HG02884 (cell line): ENCODE measurements at regions not wholly inside any gene's neighbourhood (a gene's known extent, or its start where the extent isn't known, plus 50 kb on each side); places are given as distances from the start of the nearest gene placed in this dataset.
"Not testable (repeated sequence)": the region's sequence is repeated elsewhere in the genome, so short reads cannot be mapped to it uniquely, and the experiment has no call there.

Source experiments
- ATAC-seq: cut with Tn5 transposase; IDR thresholded peaks from one replicate; pipeline ENCODE4 v1.9.1; 2021; ENCODE audit warnings: mild to moderate bottlenecking, moderate library complexity; ENCODE audit not compliant: unreplicated experiment

DNA sequence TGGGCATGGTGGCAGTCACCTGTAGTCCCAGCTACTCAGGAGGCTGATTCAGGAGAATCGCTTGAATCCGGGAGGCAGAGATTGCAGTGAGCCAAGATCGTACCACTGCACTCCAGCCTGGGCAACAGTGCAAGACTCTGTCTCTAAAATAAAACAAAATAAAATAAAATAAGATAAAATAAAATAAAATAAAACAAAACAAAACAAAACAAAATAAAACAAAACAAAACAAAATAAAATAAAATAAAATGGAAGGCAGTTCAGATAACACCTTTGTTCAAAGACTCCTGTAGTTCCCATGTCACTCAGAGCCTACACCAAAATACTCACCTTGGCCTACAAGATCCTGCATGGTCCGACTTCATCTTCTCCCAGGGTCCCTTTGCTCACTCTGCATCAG, 61.3 kb downstream of the SYF2 start:
- ATAC-seq, result not testable (repeated sequence)

DNA sequence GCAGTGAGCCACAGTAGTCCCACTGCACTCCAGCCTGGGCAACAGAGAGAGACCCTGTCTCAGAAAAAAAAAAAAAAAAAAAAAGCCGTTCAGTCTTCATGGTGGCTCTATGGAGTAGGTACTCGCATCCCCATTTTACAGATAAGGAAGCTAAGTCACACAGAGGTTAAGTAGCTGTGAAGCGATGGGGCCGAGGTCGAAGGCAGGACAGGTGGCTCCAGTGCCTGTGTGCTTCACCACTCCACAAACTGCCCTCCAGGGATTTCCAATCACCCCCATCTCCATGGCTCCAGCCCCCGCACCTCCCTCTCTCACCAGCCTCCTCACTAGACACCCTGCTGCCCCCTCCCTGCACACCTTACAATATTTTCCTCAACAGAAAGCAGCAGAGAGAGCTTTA, 61.9 kb downstream of the SYF2 start:
- ATAC-seq, result no peak

DNA sequence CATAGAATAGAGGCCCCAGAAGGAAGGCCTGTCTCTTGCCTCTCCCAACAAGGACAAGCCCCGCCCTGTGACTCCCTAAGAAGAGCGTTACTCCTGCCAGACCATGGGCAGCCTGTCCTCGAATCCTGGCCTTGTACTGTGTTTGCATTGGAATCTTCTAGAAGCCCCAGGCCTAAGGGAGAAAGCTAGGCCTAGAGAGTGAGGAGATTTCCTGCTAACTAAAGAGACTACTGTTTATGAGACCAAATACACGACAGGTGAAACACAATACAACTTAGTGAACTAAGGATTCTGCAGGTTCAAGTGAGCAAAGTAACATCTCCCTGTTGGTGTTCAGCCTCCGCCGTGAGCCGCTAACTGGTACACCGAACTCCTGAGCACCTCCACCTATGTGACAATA, 62.7 kb downstream of the SYF2 start:
- ATAC-seq, result no peak

- ATAC-seq, result no peak
Measured at GRCh38 chr1:25169168-25169567, 63.1 kb downstream of the SYF2 start.

DNA sequence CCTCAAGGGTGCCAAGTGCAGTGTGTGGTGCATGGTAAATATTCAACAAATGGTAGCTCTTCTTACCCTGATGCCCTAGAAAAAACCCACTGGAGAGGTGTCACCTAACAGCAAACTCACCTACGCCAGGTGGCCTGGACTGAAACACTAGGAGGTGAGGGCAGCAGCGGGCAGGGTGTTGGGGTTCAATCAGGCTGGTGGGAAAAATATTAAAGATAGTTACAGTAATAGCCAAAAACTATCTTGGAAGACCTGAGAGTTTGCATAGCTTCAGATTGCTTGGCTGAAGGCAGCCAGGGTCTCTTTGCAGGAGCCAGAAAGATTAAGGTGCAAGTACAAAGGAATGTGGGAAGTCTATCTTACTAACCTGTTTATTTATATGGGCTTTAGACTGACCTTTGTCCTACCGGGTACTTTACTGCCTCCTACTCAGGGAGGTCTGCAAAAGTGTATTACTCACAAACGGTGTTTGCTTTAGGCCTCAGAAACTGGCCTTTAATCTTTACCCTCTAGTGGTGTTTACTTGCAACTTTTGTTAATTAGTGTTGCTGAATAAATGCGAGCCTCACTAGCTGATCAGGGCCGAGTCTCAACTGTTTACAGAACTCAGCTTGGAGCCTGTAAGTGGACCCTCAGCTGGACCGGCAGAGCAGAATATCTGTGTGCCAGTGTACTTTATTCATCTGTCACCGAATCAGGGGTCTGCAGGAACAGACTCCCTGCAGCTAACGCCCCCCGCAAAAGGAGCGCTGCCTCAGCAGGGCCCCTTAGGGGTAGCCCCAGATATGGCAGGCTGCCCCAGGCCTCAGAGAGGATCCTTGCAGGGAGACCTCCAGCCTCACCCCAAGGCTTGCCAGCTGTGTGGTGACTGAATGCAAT, 63.9 kb downstream of the SYF2 start:
- no peak for ATAC-seq

DNA sequence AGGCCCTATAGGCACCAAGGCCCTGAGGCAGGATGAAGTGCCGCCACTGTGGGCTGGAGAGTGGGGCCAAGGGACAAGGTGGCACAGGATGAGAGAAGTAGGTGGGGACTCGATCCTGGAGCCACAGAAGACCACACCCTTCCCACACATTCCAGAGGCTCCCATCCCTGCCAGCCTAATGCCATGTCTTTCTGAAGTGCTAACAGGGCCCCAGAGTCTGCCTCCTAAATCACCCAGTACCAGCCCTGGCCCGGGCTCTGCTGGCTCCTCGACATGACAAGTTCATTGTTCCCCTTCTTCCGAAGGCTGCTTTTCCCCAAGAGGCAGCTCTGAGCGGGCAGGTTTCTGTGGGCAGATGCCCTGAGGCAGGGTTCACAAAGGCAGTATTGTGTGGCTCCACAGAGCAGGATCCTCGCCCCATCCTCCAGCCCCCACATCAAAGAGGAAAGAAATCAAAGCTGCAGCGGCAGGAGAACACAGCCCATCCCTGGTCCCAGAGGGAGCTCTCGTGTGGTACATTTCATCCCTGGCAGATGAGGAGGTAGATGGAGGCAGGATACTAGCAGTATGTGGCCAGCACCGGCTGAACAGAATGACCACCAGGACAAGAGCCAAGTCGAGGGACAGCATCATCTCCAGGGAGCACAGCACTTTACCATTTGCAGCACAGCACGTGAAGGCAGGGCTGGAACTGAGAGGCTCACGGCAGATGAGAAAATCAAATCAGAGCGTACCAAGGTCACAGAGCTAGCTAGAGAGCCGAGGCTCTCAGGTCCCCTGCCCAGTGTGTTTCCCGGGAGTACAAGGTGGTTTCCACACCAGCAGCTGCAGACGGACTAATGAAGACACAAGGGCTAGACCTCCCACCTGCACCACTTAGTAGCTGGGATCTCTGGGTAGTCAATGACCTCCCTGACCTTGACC, 64.8 kb downstream of the SYF2 start:
- ATAC-seq, result no peak

- ATAC-seq, result no peak
Measured at GRCh38 chr1:25166847-25167246, 65.5 kb downstream of the SYF2 start.

- no peak for ATAC-seq
Measured at GRCh38 chr1:25163986-25164385, 68.3 kb downstream of the SYF2 start.

GRCh38 chr1:25161981-25162380, 70.3 kb downstream of the SYF2 start:
- no peak for ATAC-seq

DNA sequence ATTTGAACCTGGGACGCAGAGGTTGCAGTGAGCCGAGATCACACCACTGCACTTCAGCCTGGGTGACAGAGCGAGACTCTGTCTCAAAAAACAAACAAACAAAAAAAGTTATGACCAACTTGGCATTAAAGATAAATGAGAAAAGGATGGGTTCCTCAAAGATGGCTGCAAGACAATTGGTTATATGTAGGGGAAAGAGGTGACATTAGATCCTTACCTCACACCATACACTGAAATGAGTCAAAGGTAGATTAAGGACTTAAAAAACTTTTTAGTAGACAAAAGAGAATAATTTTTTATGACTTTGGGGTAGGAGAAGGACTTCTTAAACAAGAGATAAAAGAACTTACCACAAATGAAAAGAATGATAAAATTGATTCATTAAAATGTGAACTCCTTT, 74.5 kb downstream of the SYF2 start:
- no peak for ATAC-seq

DNA sequence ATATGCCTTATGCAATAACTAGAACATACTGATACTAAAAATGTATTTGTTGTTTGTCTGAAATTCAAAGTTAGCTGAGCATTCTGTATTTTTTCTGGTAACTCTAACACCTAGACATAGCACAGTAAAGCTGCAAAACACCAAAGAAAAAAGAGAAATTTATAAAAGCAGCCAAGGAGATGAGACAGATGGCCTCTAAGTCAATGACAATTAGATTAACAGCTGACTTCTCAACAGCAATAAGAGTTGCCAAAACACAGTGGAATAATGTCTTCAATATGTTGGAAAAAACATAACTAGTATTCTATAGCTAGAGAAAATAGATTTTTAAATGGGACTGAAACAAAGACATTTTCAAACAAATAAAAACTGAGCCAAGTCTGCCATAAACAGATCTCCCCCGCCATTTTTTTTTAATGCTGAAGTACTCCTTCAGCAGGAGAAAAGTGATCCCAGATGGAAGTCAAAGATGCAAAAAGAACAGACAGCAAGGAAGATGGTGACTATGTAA, 81.3 kb downstream of the SYF2 start:
- no peak for ATAC-seq

GRCh38 chr1:25148673-25149300, 83.5 kb downstream of the SYF2 start:
- ATAC-seq, result no peak

GRCh38 chr1:25146451-25146855, 85.8 kb downstream of the SYF2 start:
- ATAC-seq, result no peak

- ATAC-seq, result no peak
Measured at GRCh38 chr1:25145775-25146393, 86.4 kb downstream of the SYF2 start.

DNA sequence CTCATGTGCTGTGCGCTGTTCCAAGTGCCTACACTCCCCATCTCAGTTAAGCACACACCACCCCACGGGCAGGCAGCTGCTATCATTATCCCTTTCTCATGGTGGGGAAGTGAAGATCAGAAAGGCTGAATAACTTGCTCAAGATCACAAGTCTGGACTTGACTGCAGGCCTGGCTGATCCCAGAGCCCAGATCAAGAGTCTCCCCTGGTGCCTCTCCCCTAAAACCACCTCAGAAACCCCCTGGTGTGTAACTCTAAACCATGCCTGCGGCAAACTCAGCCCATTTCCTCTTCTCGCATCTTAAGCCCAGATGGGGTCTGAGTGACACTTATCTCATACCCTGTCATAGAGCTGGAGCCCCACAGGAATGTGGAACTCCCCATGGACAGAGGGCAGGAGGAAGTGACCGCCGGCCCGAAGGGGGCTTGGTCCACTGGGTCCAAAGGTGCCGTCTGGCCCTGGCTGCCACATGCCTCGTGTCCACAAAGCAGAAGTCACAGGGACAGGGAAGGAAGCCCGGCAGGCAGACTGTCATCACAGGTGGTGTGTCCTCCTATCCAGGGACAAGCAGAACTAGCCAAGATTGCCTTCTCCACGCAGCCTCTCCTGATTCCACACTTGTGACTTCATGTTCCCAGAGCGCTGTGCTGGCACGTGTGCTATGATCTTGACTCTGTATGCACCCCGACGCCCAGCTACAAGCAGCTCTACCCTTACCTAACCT, 92.1 kb downstream of the SYF2 start:
- ATAC-seq, result no peak

DNA sequence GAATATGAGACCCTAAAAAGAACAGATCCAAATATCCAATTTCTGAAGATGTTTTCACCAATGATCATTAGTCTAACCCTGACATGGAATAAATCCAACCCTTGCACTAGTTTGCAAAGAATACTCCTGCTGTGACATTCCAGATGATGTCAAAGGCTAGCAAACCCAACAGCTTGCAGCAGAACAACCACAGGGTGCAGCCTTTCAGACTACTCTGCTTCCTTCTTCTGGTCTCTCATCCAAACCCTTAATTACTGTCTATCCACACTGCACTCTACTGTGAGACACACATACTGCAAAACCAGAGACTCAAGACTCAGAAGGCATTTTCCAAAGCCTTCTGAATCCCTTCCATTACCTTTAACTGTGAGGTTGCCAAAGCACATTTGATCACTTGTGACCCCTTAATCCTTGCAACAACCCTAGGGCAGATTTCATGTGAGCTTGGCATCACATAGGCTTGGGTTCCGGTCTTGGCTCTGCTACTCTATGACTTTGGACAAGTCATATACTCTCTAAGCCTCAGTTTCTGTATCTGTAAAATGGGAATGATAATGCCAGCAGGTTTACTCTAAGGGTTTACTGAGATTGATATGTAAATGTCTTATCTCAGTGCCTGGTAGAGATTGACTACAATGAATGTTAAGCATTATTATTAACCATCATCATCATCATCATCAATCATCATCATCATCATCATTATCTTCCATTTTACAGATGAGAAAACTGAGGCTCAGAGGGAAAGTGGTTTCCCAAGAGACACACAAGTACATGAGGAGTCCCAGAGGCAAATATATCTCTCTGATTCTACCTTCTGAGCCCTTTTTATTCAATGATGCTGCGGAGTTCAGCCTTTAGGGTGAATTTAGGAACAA, 94.5 kb downstream of the SYF2 start:
- no peak for ATAC-seq

DNA sequence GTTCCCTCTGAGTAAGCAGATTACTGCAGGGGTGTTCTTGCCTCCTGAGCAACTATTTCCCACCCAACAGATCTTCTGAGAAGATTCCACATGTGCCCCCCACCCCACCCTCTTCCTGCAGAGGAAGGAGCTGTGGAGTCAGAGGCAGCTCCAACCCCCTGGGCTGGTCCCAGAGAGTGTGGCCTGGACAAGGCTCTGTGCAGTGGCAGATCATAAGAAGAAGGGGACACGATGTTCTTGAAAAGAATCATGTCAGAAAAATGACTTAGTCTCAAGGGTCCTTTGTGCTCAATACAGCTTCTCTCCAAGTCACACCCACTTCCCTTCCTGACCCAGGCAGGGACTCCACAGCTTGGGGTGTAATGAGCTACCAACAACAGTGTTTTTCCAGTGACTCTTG, 95.2 kb downstream of the SYF2 start:
- no peak for ATAC-seq

DNA sequence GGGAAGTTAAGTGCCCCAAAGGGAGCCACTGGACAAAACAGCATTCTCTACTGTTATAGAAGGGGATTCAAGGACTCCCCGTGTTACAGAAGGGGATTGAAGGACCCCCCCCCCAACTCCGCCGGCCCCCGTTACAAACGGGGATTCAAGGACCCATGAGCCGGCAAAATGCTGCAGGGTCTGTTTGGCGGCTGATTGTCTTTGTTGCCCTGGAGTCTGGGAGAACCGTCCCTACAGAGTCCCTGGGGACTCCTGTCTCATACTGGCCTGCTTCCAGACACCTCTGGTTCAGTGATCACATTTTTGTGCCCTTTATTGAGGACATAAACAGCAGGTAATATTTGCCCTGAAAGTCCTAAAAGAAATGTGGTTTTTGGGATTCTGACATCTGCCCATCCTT, 96.4 kb downstream of the SYF2 start:
- no peak for ATAC-seq

DNA sequence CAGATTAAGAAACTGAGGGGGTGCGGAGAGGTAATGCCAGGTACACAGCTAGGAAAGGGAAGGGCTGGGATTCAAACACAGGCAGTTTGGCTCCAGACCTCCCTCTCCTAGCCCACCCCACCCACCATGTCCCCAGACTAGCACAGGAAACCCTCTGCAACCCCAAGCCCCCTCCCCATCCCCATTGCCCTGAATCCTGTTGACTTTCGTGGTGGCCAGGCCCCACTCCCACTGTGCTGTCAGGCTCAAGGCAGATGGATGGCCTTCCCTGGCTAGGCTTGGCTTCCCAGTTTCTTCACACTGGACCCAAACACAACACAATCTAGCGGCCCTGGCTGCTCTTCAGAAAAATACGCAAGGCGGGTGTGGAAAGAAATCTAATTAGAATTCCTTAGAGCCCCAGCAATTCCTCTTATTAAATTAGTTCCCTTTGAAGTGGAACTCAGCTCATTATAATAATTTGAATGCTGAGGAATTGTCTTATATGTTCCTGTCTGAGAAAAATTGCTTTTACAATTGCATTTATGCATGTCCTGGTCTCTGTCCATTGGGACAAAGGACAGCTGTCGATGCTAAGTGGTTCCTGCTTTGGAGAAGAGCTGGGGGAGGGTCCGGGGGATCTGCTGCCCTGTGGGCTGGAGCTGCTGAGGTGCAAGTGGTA, 97.4 kb downstream of the SYF2 start:
- ATAC-seq, result no peak
